AG09319 (cell line): ENCODE measurements at regions not wholly inside any gene's neighbourhood (a gene's known extent, or its start where the extent isn't known, plus 50 kb on each side); places are given as distances from the start of the nearest gene placed in this dataset.

ENCODE experiments used
- DNase-seq: peaks from one replicate; pipeline ENCODE4 v3.0.0-alpha.2; 2010; ENCODE audit warnings: low read depth; ENCODE audit errors: extremely low read depth
- TF ChIP-seq, protein P1 (sequence below): IDR thresholded peaks from 2 replicates; pipeline ENCODE4 v1.5.1; 2011; ENCODE audit warnings: low read depth, mild to moderate bottlenecking, inconsistent platforms, low read length, moderate library complexity

DNA sequence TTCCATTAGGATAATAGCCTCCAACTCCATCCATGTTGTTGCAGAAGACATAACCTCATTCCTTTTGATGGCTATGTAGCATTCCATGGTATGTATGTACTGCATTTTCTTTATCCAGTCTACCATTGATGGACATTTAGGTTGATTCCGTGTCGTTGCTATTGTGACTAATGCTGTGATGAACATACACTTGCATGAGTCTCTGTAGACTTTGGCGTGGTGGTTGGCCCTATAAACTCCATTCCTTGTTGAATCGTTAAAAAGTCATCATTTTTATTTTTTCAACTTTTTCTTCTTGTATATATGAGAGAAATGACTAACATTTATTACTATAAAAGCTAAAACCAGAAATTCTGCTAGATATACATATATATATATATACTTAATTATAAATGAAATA, 1491.9 kb upstream of the CDH6 start:
- DNase-seq = no peak
- TF ChIP-seq, protein P1, sequence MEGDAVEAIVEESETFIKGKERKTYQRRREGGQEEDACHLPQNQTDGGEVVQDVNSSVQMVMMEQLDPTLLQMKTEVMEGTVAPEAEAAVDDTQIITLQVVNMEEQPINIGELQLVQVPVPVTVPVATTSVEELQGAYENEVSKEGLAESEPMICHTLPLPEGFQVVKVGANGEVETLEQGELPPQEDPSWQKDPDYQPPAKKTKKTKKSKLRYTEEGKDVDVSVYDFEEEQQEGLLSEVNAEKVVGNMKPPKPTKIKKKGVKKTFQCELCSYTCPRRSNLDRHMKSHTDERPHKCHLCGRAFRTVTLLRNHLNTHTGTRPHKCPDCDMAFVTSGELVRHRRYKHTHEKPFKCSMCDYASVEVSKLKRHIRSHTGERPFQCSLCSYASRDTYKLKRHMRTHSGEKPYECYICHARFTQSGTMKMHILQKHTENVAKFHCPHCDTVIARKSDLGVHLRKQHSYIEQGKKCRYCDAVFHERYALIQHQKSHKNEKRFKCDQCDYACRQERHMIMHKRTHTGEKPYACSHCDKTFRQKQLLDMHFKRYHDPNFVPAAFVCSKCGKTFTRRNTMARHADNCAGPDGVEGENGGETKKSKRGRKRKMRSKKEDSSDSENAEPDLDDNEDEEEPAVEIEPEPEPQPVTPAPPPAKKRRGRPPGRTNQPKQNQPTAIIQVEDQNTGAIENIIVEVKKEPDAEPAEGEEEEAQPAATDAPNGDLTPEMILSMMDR = no peak

DNA sequence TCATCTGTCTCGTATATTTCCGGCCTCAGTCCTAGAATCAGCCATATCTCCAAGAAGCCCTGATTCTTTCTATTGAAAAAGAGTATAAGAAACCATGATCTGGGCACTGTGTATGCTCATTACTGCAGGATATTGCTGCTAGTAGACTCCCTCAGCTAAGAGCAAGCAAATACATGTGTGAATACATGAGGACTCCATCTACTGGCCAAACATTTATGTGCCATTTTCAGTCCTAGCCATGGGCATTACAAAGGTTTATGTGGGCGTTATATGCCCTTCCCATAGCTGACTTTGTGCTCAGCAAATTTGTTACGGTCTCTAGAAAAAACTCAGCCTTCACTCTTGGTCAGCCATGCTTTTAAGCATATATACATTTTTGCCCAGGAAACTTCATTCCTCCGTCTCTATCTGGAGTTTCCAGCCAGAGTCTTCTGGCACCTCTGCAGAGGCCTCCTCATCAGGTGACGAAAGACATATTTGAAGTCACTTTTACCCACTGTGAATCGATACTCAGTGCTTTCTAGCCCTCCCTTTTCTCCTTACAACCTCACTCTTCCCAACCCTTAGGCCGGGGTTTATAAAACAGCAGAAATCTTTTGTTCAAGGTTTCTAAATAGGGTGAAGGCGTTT, 1495.6 kb upstream of the CDH6 start:
- no peak for DNase-seq

DNA sequence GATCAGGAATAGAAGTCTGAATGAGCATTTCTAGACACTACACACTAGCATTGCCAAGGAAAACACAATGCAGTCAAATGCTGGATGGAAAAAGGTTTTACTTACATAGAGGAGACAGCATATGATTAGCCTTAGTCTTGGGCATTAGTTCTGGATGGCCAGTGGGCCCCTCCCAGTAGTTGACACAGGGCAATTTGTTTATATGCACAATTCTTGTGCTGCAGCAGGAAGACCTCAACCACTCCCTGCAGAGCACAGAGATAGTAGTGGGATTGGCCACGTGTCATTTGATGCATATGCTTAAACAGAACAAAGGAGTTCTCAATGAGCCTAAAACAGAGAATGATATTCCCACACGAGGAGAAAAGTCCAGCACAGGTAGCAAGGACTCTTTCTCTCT, 1496.2 kb upstream of the CDH6 start:
- no peak for DNase-seq
- TF ChIP-seq, protein P1 = no peak

More for the DNA sequence above, 1495.6 kb upstream of the CDH6 start:
- TF ChIP-seq, protein P1 = no peak

DNA sequence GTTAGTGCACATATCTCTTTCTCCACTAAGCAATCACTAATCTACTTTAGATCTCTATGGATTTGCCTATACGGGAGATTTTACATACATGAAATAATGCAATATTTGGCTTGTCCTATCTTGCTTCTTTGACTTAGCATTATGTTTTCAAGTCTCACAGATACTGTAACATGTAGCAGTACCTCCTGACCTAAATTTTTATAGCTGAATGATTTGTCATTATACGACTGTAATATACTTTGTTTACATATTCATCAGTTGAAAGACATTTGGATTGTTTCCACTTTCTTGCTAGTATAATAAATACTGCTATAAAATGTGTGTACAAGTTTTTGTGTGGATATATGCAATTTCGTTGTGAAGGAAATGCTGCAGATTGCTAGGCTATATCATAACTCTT, 1520.8 kb upstream of the CDH6 start:
- DNase-seq = no peak
- TF ChIP-seq, protein P1 = no peak

DNA sequence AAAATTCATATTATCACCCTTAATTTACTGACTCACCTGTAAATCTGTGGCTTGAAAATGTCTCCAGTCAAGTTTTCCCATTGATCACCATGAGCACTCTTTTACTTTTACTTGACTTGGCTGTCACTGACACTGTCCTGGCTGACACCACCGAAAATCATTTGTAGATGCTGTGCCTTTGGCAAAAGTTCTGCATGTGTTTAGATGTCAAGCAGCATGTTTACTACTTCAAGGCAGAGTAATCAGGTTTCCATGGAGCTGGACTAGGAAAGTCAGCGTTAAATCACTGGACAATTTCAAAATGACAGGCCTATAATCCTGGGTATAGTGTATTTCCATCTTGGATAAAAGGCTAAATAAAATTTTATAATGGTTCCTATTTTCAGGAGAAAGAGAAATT, 1530.6 kb upstream of the CDH6 start:
- no peak for DNase-seq
- TF ChIP-seq, protein P1 = no peak

DNA sequence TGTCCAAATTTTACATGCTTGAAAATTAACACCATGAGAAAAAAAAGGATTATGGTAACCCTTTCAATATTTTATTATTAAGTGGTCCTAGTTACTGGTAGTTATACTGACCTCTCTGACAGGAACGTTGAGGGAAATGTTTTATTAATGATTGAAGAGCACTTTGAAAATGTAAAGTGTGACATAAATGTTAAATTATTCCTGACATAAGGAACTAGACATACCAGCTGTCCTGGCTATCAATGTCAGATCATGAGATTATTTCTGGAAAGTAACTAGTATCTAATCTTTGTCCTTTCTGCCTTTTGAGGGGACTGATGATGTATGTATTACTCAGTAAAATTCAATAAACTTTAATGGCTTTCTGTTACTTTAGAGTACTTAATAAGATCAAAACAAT, 1538.5 kb upstream of the CDH6 start:
- TF ChIP-seq, protein P1 = no peak
- DNase-seq = no peak

DNA sequence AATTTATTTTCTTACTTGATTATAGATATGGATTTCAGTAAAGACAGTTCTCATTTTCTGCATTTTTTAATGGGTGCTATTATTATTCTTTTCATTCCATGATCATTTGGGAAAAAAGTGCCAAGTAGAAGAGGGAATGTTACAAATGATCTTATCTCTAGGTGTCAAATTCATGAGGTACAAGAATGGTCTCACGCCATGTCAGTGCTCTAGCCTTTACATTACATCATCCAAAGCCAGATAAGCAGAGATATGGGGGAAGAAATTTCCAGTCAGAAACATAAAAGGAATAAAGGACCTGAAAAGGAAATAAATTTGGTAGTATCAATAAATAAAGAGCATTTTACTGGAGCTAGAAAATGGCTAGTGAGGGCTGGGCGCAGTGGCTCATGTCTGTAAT, 1544.2 kb upstream of the CDH6 start:
- TF ChIP-seq, protein P1 = no peak
- no peak for DNase-seq
